Erythroblast (primary cell): ENCODE measurements at regions not wholly inside any gene's neighbourhood (a gene's known extent, or its start where the extent isn't known, plus 50 kb on each side); places are given as distances from the start of the nearest gene placed in this dataset.

Source experiments
- DNase-seq, 2 experiments: peaks; one replicate each; lab custom pipeline; 2025; lab: John Stamatoyannopoulos, UW
- GATA1 ChIP-seq: IDR thresholded peaks from 2 replicates; pipeline ENCODE4 v1.6.1; 2011; ENCODE audit warnings: low read depth, mild to moderate bottlenecking, control low read depth, low read length, moderate library complexity
- POLR2A ChIP-seq: IDR thresholded peaks from 2 replicates; pipeline ENCODE4 v1.6.1; 2011; ENCODE audit warnings: mild to moderate bottlenecking, low read length

DNA sequence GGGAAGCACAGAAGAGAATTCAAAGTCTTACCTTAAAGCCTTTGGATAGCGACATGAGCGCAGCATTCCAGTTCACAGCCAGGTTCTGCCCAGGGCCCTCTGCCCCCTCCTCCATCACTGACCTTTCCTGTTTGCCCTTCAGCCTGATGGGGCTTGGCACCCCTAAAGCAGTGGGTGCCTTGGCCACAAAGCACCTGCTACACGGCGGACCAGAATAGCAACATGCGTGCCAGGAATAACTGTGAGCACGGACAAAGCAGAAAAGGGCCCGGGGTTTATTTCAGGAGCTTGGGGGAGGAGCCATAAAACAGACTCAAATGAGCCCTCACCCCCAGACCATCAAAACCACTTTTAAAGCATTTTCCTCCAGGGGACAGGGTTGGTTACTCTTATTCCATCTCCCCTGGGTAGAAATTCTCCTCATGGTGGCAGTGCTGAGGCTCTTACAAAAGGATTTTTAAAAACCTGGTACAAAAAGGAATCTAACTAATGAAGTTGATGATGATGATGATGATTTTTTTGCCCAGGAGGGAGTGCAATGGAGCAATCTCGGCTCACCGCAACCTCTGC is 135.4 kb downstream of the KLF13 start:
- TF ChIP-seq POLR2A, result no peak
- no peak for TF ChIP-seq GATA1
- no peak for DNase-seq

DNA sequence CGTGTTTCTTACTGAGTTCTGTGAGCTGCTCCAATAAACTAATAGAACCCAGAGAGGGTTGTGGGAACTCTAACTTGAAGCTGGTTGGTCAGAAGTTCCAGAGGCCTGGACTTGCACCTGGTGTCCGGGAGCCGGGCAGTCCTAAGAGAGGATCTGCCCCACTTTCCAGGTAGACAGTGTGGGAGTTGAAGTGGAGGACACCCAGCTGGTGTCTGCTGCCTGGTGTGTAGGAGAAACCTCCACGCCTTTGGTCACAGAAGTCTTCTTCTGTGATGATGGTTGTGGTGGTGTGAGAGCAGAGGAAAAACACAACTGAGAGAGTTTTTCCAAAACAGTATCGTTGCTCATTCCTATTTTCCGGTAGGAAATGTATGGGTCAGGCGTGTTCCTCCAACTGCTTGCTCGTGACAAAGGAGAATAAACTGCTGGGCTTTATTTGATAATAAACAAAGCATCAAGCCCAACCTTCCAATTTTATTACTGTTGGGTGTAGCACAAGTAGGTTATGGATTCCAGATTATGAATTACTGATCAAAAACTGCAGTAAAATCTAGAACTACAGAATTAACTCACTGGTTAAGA is 137.0 kb downstream of the KLF13 start:
- DNase-seq, result no peak
- TF ChIP-seq POLR2A, result no peak
- TF ChIP-seq GATA1, result no peak

DNA sequence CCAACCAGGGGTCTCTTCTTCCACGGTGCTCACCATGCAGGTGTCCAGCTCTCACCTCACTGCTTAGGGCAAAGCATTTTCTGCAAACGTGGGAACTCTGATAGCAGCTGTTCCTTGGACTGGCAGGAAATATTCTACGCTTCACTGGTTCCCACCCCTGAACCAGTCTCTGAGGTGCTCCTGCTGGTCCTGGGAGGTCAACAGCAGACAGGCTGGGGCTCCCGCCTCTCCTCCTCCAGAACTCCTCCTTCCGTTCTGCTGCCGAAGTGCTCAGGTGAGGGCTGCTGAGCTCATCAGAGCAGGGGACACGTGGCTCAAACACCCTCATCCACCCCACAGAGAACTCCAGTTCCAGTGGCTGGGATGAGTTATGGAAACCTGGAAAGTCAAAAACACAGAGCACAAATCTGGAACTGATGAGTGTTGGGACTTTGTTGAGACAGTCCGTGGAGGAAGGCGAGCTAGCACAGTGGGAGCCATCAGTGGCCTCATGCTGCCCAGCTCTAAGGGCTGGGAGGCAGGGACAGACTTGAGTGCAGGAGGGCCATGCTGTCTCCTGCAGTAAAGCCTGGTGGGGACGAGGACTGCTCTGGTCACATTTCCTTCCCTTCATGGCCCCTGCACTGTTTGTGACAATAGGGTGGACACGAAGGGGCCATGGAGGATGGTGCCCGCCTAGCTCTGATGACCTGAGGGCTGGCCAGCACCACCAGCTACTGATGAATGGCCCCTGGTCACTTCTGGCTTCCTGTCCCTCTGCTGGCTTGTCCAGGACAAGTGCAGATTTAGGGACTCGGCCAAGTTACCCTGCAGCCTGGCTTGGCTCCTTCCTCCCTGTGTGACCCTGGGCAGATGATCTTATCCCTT is 137.8 kb downstream of the KLF13 start:
- DNase-seq, result no peak
- TF ChIP-seq GATA1, result no peak
- TF ChIP-seq POLR2A, result no peak

DNA sequence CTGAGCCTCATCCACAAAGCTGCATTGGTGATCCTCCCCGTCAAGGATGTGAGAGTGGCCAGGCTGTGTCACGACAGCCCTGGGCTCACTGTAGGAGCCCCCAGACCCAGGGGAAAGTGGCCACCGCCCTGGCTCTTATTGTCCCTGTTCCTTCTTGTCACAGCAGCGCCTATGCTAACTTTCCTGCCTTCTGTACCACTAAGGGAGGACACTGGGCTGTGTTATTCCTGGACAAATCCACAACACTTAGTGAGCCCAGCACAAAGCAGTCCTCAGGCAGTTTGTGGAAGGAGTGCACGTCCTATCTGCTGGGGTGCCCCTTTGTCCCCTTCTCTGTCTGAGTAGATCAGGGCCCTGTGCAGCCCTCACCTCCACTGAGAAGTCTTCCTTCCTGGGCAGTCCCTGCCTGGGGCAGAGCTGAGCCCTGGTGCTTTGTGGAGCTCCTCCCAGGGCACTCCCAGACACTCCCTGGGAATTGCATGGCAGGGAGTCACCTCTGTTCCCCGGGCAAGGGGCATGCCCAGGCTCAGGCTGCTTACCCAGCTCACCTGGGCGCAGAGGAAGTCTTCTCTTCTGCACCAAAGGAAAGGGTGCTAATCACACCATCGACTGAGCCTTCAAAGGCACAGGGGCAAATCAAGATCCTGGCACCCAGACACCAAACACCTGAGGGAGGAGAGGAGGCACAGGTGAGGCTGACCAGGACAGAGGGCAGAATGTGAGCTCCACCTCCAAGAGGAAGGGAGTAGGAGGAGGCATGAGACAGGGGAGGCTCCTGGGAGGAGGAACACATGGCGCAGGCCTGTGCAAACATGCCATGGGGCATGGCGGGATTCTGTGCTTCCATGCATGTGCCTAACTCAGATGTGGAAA is 138.7 kb downstream of the KLF13 start:
- TF ChIP-seq POLR2A (no peak), GATA1 (no peak)
- DNase-seq, result no peak

DNA sequence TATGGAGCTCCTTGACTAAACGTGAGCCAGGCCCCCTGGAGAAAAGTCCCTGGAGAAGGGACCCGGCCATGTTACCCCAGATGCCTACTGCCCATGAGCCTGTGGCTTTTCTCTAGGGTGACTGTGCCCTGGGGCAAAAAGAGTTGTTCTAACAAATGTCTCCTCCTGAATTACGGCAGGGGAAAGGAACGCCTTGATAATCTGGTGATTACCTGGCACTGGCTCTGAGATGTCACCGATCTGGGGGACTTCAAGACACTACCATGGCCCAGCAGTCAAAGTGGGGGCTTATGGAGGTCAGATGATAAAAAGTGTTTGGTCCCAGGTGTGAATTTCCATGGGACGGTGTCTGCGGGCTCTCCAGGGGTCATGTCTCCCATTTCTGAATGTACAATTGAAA is 140.7 kb downstream of the KLF13 start:
- no peak for DNase-seq

DNA sequence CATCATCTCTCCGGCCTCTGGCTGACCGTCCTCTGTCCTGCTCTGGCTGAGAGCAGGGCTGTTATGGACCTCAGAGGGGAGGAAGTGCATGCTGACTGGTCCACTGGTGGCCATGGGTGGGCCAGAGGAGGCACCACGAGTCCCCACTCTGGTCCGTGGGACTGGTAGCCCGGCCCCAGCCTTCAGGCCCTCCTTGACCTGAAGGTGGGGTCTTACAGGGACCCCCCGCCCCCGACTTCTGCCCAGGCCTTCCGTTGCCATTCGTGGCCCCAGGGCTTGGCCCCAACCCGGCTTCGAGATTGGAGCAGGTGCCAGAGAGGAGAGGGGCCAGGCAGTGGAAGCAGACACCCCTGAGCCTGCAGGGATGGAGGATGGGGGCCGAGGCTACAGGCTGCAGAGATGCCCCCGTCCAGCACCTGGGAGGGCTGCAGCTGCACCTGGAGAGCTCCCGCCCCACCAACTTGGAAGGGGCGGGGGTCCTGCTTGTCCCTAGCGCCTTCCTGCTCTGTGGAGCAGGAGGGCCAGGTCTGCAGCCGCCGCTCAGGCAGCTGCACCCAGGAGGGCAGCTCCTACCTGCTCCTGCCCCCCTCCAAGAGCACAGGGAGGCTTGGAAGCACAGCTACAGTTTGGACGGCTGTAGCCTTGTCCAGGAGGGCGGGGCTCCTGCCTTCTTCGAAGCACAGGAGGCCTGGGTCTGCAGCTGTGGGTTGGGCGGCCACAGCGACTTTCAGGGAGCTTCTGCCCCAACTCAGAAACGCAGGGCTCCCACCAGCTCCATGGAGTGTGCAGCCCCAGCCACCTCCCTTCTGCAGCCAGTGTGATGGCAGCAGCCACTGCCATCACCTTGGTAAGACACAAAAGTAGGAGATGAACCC is 142.5 kb downstream of the KLF13 start:
- no peak for DNase-seq
- TF ChIP-seq POLR2A (no peak), GATA1 (no peak)

More for the DNA sequence above, 140.7 kb downstream of the KLF13 start:
- TF ChIP-seq GATA1 (no peak), POLR2A (no peak)

DNA sequence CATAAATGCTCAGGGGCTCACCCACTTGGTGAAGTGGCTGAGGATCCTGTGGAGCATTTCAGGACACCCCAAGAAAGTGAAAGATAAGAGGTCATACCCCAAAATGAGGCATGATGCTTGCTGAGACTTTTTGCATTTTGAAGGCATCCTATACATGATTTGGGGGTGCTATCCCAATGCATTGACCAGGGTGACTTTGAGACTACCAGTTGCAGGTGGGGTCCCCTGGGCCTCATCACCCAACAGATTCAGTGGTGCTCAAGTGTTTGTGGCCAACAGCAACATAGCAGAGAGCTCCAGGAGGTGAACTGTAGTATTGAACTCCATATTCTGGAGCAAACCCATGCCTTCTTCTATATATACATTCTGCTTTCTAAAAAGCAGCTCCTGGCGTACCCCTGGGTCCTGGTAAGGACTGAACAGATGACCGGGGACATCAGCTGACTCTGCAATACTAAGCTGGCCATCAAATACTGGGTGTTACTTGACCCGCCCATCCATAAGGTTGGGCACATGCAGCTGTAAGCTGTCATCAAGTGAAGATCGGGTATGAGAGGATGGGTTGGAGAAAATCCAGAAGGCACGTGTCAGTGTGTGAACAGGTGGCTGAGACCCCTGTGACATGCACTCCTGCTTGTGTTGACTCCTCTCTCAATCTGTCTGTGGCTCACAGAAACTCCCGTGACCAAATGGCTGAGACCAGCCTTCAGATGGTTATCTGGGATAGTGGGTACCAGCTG is 143.3 kb downstream of the KLF13 start:
- TF ChIP-seq POLR2A, result no peak
- no peak for TF ChIP-seq GATA1
- DNase-seq, result no peak

DNA sequence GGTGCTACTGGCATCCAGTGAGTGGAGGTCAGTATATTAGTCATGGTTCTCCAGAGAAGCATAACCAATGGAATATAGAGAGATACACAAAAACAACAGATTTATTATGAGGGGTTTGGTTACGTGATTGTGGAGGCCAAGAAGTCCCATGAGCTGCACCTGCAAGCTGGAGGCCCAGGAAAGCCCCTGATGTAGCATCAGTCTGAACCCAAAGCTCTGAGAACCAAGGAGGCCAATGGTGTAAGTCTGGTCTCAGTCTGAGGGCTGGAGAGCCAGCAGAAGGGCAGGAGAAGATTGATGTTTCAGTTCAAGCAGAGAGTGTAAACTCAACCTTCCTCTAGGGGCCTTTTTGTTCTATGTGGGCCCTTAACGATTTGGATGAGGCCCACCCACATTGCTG is 144.1 kb downstream of the KLF13 start:
- TF ChIP-seq GATA1 (no peak), POLR2A (no peak)
- no peak for DNase-seq

DNA sequence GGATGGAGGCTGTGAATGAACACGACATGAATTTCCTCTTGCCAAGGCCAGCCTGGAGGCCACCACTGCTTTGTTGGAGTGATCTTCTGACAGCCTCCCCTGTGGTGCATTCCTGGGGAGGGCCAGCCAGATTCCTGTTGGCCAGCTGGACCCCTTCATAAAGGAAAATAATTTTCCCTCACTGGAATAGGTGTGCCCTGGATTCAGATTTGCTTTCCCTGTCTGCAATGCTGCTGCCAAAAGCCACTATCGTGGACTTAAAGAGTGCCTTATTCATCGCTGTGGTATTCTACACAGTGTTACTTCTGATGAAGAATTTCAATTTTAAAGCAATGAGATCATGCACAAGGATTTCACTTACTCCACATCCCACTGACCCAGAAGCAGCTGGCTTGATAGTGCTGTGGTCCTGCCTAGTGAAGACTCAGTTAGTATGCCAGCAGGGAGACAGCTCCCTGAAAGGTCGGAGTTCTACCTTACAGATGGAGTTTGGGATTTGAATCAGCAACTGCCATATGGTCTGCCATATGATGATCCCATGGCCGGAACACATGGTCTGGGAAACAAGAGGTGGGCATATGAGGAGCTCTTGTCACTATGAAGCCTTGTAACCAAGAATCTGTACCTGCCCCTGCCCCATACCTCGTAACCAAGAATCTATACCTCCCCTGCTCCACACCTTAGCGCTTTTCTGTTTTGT is 145.2 kb downstream of the KLF13 start:
- no peak for DNase-seq
- no peak for TF ChIP-seq POLR2A

DNA sequence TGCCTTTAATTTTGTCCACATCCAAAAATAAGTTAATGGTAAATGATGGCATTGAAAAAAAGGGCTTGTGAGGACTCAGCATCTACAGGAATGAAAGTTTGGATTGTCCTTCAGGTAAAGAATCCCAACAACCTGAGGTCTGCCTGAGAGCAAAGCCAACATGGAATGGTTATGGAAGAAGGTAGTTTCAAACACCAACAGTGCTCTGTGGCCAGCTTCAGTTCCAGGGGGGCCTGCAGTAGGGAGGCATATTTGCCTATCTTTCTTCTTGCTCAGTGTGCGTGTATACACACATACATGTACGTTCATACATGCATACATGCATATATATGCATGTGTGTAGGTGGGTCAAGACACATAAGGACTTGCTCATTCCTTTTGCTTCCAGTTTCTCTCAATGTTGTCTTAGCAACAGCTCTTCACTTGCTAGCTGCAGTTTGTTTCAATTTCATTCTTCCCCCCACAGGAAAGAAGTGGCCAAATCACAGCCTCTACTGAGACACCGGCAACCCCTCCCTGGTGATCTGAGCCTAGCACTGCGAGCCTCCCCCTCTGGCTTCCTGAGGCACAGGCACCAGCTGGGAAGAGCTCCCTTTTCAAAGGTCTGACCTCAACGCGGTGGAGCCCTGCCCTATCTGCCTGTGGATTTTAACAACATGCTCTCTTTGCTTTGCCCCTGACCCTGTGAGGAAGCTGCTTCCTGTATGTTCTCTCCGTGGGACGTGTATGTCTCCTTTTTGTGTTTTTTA is 146.2 kb downstream of the KLF13 start:
- DNase-seq, result no peak

DNA sequence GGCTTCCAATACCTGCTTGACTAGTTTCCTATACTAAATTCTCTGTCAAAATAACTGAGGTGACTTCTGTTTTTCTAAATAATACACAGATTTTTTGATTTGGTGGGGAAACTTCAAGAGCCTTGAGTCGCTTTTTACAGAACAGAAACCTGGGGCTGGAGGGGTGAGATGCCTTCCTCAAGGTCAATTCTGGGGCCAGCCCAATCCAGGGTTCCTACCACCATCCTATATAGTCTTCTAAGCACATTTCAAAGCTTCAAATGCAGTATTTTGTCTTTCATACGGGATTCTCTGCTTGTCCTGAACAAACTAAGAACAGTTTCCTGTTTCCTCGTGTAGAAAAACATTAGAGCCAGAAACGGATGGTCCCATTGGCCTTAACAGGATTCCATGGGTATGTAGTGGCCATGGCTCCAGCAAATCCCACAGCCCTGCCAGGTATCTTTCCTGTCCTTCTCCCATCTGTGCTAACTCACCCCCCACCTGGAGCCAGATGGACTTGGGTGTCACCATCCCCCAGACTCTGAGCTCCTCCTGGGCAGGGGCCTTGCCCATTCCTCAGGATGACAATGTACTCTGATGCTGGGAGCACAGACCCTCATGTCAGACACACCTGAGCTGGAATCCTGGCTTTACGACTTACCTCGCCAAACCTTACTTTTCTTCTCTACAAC is 146.9 kb downstream of the KLF13 start:
- no peak for DNase-seq
- no peak for TF ChIP-seq GATA1
- TF ChIP-seq POLR2A, result no peak

More for the DNA sequence above, 146.2 kb downstream of the KLF13 start:
- TF ChIP-seq GATA1 (no peak), POLR2A (no peak)
